HG02870 (cell line): ENCODE measurements at regions not wholly inside any gene's neighbourhood (a gene's known extent, or its start where the extent isn't known, plus 50 kb on each side); places are given as distances from the start of the nearest gene placed in this dataset.

Experiments
- ATAC-seq: cut with Tn5 transposase; IDR thresholded peaks from one replicate; pipeline ENCODE4 v1.9.1; 2021; ENCODE audit warnings: mild to moderate bottlenecking, moderate library complexity; ENCODE audit not compliant: unreplicated experiment

- no peak for ATAC-seq
These were observed 1517.5 kb upstream of the ZEB2 start for GRCh38 chr2:146037334-146037870.

GRCh38 chr2:146031158-146031557, 1511.2 kb upstream of the ZEB2 start:
- no peak for ATAC-seq

GRCh38 chr2:146027156-146027555, 1507.2 kb upstream of the ZEB2 start:
- ATAC-seq, result no peak

- ATAC-seq, result no peak
These were observed 1505.6 kb upstream of the ZEB2 start for GRCh38 chr2:146025519-146025918.

- ATAC-seq, result no peak
These were observed 1504.4 kb upstream of the ZEB2 start for GRCh38 chr2:146024212-146024743.

GRCh38 chr2:146004462-146004861, 1484.5 kb upstream of the ZEB2 start:
- ATAC-seq, result no peak

GRCh38 chr2:146003337-146003736, 1483.4 kb upstream of the ZEB2 start:
- no peak for ATAC-seq

- no peak for ATAC-seq
These were observed 1475.0 kb upstream of the ZEB2 start for GRCh38 chr2:145994910-145995309.

GRCh38 chr2:145992572-145992971, 1472.7 kb upstream of the ZEB2 start:
- no peak for ATAC-seq

- no peak for ATAC-seq
These were observed 1467.9 kb upstream of the ZEB2 start for GRCh38 chr2:145987793-145988192.

GRCh38 chr2:145985517-145985916, 1465.6 kb upstream of the ZEB2 start:
- no peak for ATAC-seq

- no peak for ATAC-seq
These were observed 1464.7 kb upstream of the ZEB2 start for GRCh38 chr2:145984580-145984979.

GRCh38 chr2:145980318-145980717, 1460.4 kb upstream of the ZEB2 start:
- no peak for ATAC-seq

GRCh38 chr2:145975406-145975805, 1455.5 kb upstream of the ZEB2 start:
- ATAC-seq, result no peak

GRCh38 chr2:145961846-145962245, 1441.9 kb upstream of the ZEB2 start:
- no peak for ATAC-seq

GRCh38 chr2:145960479-145961163, 1440.7 kb upstream of the ZEB2 start:
- no peak for ATAC-seq

- ATAC-seq, result no peak
These were observed 1438.7 kb upstream of the ZEB2 start for GRCh38 chr2:145958611-145959010.

GRCh38 chr2:145957929-145958328, 1438.0 kb upstream of the ZEB2 start:
- ATAC-seq, result no peak

GRCh38 chr2:145939949-145940348, 1420.0 kb upstream of the ZEB2 start:
- ATAC-seq, result no peak

GRCh38 chr2:145935016-145935415, 1415.1 kb upstream of the ZEB2 start:
- ATAC-seq, result no peak

GRCh38 chr2:145931781-145932395, 1412.0 kb upstream of the ZEB2 start:
- ATAC-seq, result no peak

- ATAC-seq, result no peak
These were observed 1410.4 kb upstream of the ZEB2 start for GRCh38 chr2:145930318-145930717.
